Psoas muscle (tissue), 7 donors: ENCODE measurements at regions not wholly inside any gene's neighbourhood (a gene's known extent, or its start where the extent isn't known, plus 50 kb on each side); places are given as distances from the start of the nearest gene placed in this dataset.
"Not testable (repeated sequence)": the region's sequence is repeated elsewhere in the genome, so short reads cannot be mapped to it uniquely, and the experiment has no call there.

Experiments used
- ATAC-seq, 4 donors: fragments of 200-7000 bp; cut with Tn5 transposase; one replicate each; pipeline ENCODE4 v1.9.1; 2020; ENCODE audit warnings: moderate library complexity in 3 of 4, mild to moderate bottlenecking in 2 of 4
- DNase-seq, 2 donors: peaks; one replicate each; pipeline ENCODE4 v3.0.0-alpha.2; 2020
- H3K27ac ChIP-seq: fragments of 200-600 bp; one replicate; pipeline ENCODE4 v1.8.0; 2022
- H3K27me3 ChIP-seq, 3 donors: fragments of 200-600 bp in 1 of 3; one replicate each; pipeline versions ENCODE4 v1.6.1 to v1.8.0; 2013 to 2022; ENCODE audit warnings: low read length in 2 of 3, mild to moderate bottlenecking in 2 of 3, moderate library complexity in 1 of 3; ENCODE audit not compliant: insufficient read depth in 3 of 3
- H3K36me3 ChIP-seq, 2 donors: fragments of 200-600 bp in 1 of 2; one replicate each; pipeline versions ENCODE4 v1.6.1 to v1.8.0; 2013 to 2022; ENCODE audit warnings: low read depth in 1 of 2, mild to moderate bottlenecking in 1 of 2, moderate library complexity in 1 of 2; ENCODE audit not compliant: insufficient read depth in 1 of 2
- H3K4me1 ChIP-seq: fragments of 200-600 bp; one replicate; pipeline ENCODE4 v1.8.0; 2022
- H3K4me3 ChIP-seq: fragments of 200-600 bp; one replicate; pipeline ENCODE4 v1.8.0; 2022; ENCODE audit warnings: mild to moderate bottlenecking
- H3K9me3 ChIP-seq: fragments of 200-600 bp; one replicate; pipeline ENCODE4 v1.8.0; 2022
- whole genome bisulfite sequencing, 3 donors: extraction: QIAGEN DNeasy Blood & Tissue Kit; methylation state at CpG; one replicate each; pipeline versions ENCODE4 v1.1.6 to v1.1.7; 2013; 5-methylcytosine and 5-hydroxymethylcytosine counted together
- intact Hi-C, 2 donors: fragments of 100-400 bp; cut with DNase I; formaldehyde crosslinking; loops; one replicate each; pipeline versions ENCODE4 v1.11.0 to v1.14.2; 2022
- TF ChIP-seq, protein P1 (sequence below): fragments of 200-600 bp; IDR thresholded peaks from one replicate; pipeline ENCODE4 v1.8.0; 2022; ENCODE audit warnings: antibody characterized with exemption
- donor health status: healthy with polysubstance abuse.
- donor health status: DM: no; HTN: no; CAD: no; lungs with moderate emphysema.
- donor health status: Bipolar disorder and iron deficiency.
- donor health status: healthy.
- donor health status: DM: yes; HTN: yes; CAD: no.
- donor health status: DM: no; HTN: no; CAD: no.
- donor health status: DM: yes; HTN: yes; CAD: no.

DNA sequence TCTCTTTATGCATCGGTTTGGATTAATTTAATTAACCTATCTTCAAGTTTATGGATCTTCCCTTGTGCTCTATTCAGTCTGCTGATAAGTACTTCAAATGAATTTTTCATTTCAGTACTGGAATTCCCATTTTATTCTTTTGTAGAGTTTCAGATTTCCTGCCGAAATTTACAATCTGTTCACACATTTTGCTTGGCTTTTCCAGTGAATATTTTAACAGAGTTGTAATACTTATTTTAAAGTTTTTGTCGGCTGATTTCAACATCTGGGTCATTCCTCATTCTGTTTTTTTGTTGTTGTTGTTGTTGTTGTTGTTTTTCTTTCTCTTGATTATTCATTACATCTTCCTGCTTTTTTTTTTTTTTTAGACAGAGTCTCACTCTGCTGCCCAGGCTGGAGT lies 89.9 kb upstream of the KCNMA1 start:
- ATAC-seq (no peak), DNase-seq (no peak)
- no peaks in the 10 kb centered on the region for H3K4me1 ChIP-seq
- H3K27me3 ChIP-seq = no peaks in the 10 kb centered on the region
- no peaks in the 10 kb centered on the region for H3K9me3 ChIP-seq
- WGBS, 3 donors = 67 to 84% (median 69%) methylated on average over 3 of the region's 3 CpGs
- H3K4me3 ChIP-seq = no peak overlapping the region
- no peaks in the 10 kb centered on the region for H3K36me3 ChIP-seq
- TF ChIP-seq, protein P1, sequence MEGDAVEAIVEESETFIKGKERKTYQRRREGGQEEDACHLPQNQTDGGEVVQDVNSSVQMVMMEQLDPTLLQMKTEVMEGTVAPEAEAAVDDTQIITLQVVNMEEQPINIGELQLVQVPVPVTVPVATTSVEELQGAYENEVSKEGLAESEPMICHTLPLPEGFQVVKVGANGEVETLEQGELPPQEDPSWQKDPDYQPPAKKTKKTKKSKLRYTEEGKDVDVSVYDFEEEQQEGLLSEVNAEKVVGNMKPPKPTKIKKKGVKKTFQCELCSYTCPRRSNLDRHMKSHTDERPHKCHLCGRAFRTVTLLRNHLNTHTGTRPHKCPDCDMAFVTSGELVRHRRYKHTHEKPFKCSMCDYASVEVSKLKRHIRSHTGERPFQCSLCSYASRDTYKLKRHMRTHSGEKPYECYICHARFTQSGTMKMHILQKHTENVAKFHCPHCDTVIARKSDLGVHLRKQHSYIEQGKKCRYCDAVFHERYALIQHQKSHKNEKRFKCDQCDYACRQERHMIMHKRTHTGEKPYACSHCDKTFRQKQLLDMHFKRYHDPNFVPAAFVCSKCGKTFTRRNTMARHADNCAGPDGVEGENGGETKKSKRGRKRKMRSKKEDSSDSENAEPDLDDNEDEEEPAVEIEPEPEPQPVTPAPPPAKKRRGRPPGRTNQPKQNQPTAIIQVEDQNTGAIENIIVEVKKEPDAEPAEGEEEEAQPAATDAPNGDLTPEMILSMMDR = no peak
- H3K27ac ChIP-seq = no peak overlapping the region
- intact Hi-C loops = no loop called here

DNA sequence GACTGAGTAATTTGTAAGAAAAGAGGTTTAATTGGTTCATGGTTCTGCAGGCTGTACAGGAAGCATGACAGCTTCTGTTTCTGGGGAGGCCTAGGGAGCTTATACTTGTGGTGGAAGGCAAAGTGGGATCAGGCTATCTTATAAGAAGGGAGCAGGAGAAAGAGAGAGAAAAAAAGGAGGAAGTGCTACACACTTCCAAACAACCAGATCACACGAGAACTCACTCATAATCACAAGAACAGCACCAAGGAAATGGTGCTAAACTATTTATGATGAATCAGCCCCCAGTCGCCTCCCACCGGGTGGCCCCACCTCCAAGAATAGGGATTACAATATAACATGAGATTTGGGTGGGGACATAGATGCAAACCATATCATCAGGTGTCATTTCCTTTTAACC lies 89.1 kb upstream of the KCNMA1 start:
- Histone ChIP-seq H3K4me3 (no peak overlapping the region), H3K27ac (no peak overlapping the region), H3K36me3 (no peaks in the 10 kb centered on the region), H3K4me1 (no peaks in the 10 kb centered on the region), H3K27me3 (no peaks in the 10 kb centered on the region), H3K9me3 (no peaks in the 10 kb centered on the region)
- ATAC-seq = no peak
- TF ChIP-seq, protein P1 = no peak
- DNase-seq = no peak
- intact Hi-C loops = no loop called here
- WGBS, 3 donors = 80 to 86% (median 81%) methylated on average over 3 of the region's 3 CpGs

DNA sequence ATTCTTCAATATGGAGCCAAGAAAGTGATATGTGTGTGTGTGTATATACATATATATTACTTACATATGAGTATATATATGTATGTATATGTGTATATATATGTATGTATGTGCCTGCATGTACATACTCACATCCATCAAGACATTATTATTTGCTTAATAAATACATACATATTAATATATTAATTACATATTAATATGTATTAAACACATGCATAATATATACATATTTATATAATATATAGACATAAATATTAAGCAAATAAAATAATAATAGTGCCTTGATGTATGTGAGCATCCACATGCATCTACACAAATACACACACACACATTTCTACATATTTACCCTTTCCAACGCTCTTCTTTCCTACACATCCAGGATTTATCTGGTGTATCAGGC lies 88.7 kb upstream of the KCNMA1 start:
- Histone ChIP-seq H3K4me1 (no peaks in the 10 kb centered on the region), H3K4me3 (no peak overlapping the region), H3K27ac (no peak overlapping the region), H3K36me3 (no peaks in the 10 kb centered on the region), H3K27me3 (no peaks in the 10 kb centered on the region), H3K9me3 (no peaks in the 10 kb centered on the region)
- 96 to 100% (median 98%) methylated on average over 1 of the region's 1 CpG for WGBS, 3 donors
- ATAC-seq (no peak), DNase-seq (no peak)
- TF ChIP-seq, protein P1 = no peak
- intact Hi-C loops = no loop called here

DNA sequence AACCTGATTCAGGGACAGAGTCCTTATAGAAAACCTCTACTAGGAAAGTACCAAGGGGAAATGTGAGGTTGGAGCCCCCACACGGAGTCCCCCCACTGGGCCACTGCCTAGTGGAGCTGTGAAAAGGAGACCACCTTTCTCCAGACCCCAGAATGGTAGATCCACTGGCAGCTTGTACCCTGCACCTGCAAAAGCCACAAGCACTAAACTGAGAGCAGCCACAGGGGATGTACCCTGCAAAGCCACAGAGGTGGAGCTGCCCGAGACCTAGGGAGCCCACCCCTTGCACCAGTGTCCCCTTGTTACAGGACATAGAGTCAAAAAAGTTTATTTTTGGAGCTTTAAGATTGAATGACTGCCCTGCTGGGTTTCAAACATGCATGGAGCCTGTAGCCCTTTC lies 87.2 kb upstream of the KCNMA1 start:
- no peaks in the 10 kb centered on the region for H3K36me3 ChIP-seq
- H3K4me3 ChIP-seq = no peak overlapping the region
- no peak overlapping the region for H3K27ac ChIP-seq
- intact Hi-C loops = no loop called here
- no peaks in the 10 kb centered on the region for H3K9me3 ChIP-seq
- TF ChIP-seq, protein P1 = no peak
- no peaks in the 10 kb centered on the region for H3K4me1 ChIP-seq
- whole genome bisulfite sequencing, 3 donors = 76 to 85% (median 83%) methylated on average over 2 of the region's 2 CpGs
- ATAC-seq (no peak), DNase-seq (no peak)
- H3K27me3 ChIP-seq = no peaks in the 10 kb centered on the region

DNA sequence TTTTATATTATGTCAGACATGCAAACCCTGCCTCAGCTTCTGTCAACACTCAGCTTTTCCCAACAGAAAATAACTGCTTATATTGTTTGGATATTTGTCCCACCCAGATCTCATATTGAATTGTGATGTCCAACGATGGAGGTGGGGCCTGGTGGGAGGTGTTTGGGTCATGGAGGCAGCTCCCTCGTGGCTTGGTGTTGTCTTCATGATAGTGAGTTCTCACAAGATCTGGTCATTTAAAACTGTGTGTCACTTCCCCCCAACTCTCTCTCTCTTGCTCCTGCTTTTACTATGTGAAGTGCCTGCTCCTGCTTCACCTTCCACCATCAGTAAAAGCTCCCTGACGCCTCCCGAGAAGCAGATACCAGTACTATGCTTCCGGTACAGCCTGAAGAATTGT lies 85.8 kb upstream of the KCNMA1 start:
- ATAC-seq (no peak), DNase-seq (no peak)
- no peaks in the 10 kb centered on the region for H3K27me3 ChIP-seq
- no peaks in the 10 kb centered on the region for H3K4me1 ChIP-seq
- H3K36me3 ChIP-seq = no peaks in the 10 kb centered on the region
- TF ChIP-seq, protein P1 = no peak
- no peak overlapping the region for H3K4me3 ChIP-seq
- no peaks in the 10 kb centered on the region for H3K9me3 ChIP-seq
- WGBS, 3 donors = 66 to 71% (median 69%) methylated on average over 5 of the region's 5 CpGs
- intact Hi-C loops = no loop called here
- no peak overlapping the region for H3K27ac ChIP-seq

DNA sequence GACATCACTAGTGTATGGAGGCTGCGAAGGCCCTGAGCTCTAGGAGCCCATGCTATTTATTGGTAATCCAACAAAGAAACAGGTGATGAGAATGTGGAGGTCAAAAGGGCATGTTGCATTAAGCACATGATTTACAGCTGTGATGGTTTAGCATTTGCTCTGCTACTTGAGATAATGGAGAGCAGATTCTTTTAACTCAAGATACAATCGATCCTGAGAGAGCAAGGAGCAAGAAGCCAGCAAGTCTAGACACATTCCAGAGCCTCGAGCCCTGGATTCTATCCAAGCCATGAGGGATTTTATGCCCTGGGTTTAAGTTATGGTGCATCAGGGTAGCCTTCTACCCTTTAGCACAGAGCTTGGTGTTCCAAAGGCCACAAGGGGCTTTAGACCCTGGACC lies 85.3 kb upstream of the KCNMA1 start:
- H3K4me1 ChIP-seq, H3K27me3 ChIP-seq, H3K9me3 ChIP-seq, intact Hi-C loops, H3K36me3 ChIP-seq, DNase-seq, H3K27ac ChIP-seq, ATAC-seq, H3K4me3 ChIP-seq: not testable (repeated sequence)
- WGBS, 3 donors = 34 to 35% (median 35%) methylated on average over 3 of the region's 3 CpGs
